GM19035 (cell line): ENCODE measurements at regions not wholly inside any gene's neighbourhood (a gene's known extent, or its start where the extent isn't known, plus 50 kb on each side); places are given as distances from the start of the nearest gene placed in this dataset.

ENCODE experiments used
- ATAC-seq: cut with Tn5 transposase; IDR thresholded peaks from one replicate; pipeline ENCODE4 v1.9.1; 2021; ENCODE audit not compliant: unreplicated experiment

GRCh38 chr7:114853189-114853588 is 68.7 kb upstream of the MDFIC start:
- ATAC-seq: no peak

- ATAC-seq: no peak
Measured at GRCh38 chr7:114854369-114854768, 67.5 kb upstream of the MDFIC start.

- no peak for ATAC-seq
Measured at GRCh38 chr7:114856625-114857024, 65.3 kb upstream of the MDFIC start.

DNA sequence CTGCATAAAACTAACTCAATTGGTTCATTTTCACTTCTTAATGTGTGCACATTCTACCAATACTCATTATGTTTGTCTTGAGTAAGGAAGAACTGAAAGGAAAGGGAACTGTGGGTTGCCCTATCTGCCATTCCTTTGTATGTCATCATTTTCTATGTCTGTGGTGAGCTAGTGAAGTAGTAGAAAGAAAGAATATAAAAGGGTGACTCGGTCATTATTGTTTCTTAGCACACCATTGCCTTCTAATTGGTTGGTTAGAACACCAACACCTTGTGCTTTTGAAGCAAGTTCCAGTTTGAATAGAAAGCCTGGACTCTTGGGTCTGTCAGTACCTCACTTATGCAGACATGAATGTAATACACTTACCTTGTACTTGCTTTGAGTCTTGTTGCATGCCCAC is 64.3 kb upstream of the MDFIC start:
- ATAC-seq: no peak

GRCh38 chr7:114859477-114859876 is 62.4 kb upstream of the MDFIC start:
- no peak for ATAC-seq

GRCh38 chr7:114860206-114860605 is 61.7 kb upstream of the MDFIC start:
- no peak for ATAC-seq

- no peak for ATAC-seq
Measured at GRCh38 chr7:114862406-114862805, 59.5 kb upstream of the MDFIC start.

GRCh38 chr7:114864278-114864677 is 57.6 kb upstream of the MDFIC start:
- ATAC-seq: no peak

DNA sequence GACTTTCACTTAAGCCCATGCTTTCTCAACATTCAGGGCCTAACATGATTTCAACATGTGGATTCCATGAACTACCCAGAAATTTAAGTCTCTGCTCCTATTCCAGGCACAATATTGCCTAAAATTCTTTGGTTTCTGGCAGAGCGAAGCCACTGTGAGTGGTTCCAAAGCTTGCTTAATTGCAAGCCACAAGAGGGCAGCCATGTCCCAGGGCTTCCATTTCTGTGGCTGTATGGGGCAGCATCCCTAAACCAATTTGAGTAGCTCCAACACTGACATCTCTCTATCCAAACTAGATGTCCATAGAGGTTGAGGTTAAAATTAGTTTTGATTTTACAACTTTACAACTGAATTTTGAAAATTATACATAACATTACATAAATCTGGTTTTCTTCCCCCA is 56.3 kb upstream of the MDFIC start:
- peak; percentile 96 for ATAC-seq
